ENCODE measurements at regions not wholly inside any gene's neighbourhood (a gene's known extent, or its start where the extent isn't known, plus 50 kb on each side); places are given as distances from the start of the nearest gene placed in this dataset.

DNA sequence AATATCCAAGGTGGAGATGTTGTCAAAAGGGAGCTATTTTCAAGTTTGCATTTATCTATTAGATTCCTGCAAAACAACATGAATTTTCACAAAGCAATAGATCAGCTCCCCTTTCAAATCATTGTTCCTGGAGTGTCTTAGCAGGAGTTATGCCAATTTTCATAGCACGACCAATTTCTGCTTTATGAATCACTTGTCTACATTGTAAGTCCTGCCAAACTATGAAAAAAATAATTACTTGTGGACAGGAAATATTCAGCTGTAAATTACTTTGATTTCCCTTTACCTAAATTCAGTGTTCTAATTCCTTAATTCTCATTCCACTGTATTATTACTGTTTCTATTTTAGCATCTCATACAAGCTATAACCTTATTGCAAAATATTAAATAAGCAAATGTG lies 1289.6 kb downstream of the NSUN3 start:
- DNase-seq = no peak
- no peak overlapping the region for H3K4me3 Mint-ChIP-seq (ENCODE audit: unreplicated experiment)
- peaks cover 6% of the 10 kb centered on the region for H3K4me1 Mint-ChIP-seq (ENCODE audit: low read depth, unreplicated experiment)
- TF ChIP-seq, protein P1, sequence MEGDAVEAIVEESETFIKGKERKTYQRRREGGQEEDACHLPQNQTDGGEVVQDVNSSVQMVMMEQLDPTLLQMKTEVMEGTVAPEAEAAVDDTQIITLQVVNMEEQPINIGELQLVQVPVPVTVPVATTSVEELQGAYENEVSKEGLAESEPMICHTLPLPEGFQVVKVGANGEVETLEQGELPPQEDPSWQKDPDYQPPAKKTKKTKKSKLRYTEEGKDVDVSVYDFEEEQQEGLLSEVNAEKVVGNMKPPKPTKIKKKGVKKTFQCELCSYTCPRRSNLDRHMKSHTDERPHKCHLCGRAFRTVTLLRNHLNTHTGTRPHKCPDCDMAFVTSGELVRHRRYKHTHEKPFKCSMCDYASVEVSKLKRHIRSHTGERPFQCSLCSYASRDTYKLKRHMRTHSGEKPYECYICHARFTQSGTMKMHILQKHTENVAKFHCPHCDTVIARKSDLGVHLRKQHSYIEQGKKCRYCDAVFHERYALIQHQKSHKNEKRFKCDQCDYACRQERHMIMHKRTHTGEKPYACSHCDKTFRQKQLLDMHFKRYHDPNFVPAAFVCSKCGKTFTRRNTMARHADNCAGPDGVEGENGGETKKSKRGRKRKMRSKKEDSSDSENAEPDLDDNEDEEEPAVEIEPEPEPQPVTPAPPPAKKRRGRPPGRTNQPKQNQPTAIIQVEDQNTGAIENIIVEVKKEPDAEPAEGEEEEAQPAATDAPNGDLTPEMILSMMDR (IDR thresholded peaks at IDR 0.05; ENCODE audit: partially characterized antibody, unreplicated experiment) = no peak
- peaks cover 2% of the 10 kb centered on the region for H3K27me3 Mint-ChIP-seq (ENCODE audit: unreplicated experiment)
- no peak overlapping the region for H3K27ac Mint-ChIP-seq (ENCODE audit: unreplicated experiment)
- no peaks in the 10 kb centered on the region for H3K36me3 Mint-ChIP-seq (ENCODE audit: unreplicated experiment)
- no peaks in the 10 kb centered on the region for H3K9me3 Mint-ChIP-seq (ENCODE audit: unreplicated experiment)

DNA sequence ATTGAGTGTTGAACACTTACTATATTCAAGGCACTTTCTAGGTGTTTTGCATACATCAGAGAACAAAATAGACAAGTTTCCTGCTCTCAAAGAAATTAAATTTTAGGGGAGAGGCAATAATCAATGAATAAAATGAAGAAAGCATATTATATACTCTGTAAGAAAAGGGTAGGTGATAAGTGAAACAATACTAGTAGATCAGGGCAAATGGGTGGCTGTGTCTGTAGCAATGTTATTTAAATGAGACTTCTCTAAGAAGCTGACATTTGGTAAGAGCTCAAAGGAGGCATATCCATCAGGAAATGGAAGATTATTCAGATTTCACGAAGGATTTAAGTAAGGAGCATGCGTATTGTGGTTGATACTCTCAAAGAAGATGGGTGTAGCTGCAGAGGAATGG lies 1291.6 kb downstream of the NSUN3 start:
- peaks cover 10% of the 10 kb centered on the region for H3K4me1 Mint-ChIP-seq (ENCODE audit: low read depth, unreplicated experiment)
- no peaks in the 10 kb centered on the region for H3K36me3 Mint-ChIP-seq (ENCODE audit: unreplicated experiment)
- H3K27me3 Mint-ChIP-seq (ENCODE audit: unreplicated experiment) = peaks cover 2% of the 10 kb centered on the region
- no peak for DNase-seq
- no peaks in the 10 kb centered on the region for H3K9me3 Mint-ChIP-seq (ENCODE audit: unreplicated experiment)
- TF ChIP-seq, protein P1 (IDR thresholded peaks at IDR 0.05; ENCODE audit: partially characterized antibody, unreplicated experiment) = no peak
- H3K27ac Mint-ChIP-seq (ENCODE audit: unreplicated experiment) = no peak overlapping the region
- H3K4me3 Mint-ChIP-seq (ENCODE audit: unreplicated experiment) = no peak overlapping the region

DNA sequence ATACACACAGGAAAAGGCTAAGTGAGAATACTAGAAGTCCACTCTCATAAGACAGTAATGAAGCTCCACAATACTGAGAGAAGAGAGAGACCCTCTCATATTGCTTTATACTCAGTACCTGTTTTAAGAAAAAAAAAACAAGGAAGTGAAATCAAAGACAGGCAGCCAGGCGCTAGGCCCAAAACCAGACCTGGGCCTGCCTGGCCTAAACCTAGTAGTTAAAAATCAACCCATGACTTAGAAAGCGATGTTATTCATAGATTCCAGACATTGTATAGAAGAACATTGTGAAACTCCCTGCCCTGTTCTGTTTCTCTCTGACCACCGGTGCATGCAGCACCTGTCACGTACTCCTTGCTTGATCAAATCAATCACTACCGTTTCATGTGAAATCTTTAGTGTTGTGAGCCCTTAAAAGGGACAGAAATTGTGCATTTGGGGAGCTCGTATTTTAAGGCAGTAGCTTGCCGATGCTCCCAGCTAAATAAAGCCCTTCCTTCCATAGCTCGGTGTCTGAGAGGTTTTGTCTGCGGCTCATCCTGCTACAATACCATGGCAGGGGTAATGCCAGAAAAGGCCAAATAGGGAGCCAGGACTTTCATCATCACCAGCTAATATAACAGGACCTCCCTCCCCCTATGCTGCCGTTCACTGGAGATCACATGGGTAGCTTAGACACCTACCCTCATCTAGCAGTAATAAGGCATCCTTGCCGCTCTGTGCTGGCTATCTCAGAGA lies 1294.1 kb downstream of the NSUN3 start:
- no peaks in the 10 kb centered on the region for H3K9me3 Mint-ChIP-seq (ENCODE audit: unreplicated experiment)
- H3K4me1 Mint-ChIP-seq (ENCODE audit: low read depth, unreplicated experiment) = peaks cover 11% of the 10 kb centered on the region
- H3K27ac Mint-ChIP-seq (ENCODE audit: unreplicated experiment) = peak overlapping the region; percentile 52
- no peak overlapping the region for H3K4me3 Mint-ChIP-seq (ENCODE audit: unreplicated experiment)
- no peaks in the 10 kb centered on the region for H3K36me3 Mint-ChIP-seq (ENCODE audit: unreplicated experiment)
- TF ChIP-seq, protein P1 (IDR thresholded peaks at IDR 0.05; ENCODE audit: partially characterized antibody, unreplicated experiment) = no peak
- DNase-seq = no peak
- H3K27me3 Mint-ChIP-seq (ENCODE audit: unreplicated experiment) = peaks cover 2% of the 10 kb centered on the region

DNA sequence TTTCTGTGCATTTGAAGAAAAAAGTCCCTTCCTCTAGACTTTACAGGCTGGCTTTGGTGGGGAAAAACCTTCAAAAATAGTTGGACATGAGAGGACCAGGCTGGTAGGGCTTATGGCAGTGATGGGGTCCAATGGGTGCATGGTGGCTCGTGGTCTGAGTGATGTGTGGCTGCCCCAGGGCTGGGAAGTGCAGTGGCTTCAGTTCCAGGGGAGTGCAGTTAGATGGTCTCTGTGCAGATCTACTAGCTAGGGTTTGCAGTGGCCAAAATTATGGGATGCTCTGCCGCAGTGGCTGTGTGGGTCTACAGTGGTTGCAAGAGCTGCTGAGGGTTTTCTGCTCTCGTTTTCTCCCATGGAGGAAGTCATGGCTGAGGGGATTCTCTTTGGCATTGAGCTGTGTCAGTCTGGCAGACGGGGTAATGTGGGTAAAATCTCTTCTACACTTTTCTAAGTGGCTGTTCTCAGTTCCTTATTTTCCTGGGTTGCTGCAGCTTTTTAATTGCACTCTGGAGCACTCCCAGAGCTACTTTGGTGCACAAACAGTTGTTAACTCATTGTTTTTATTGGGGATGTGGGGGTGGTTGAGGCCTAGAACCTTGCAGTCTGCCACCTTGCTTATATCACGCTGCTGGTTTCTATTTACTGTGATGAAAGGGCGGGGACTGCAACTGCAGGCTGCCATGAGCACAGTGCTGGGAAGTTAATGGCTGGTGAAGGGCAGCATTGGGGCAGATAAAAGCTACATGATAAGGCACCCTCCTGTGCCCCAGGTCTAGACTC lies 1324.6 kb downstream of the NSUN3 start:
- H3K4me3 Mint-ChIP-seq (ENCODE audit: unreplicated experiment) = no peak overlapping the region
- TF ChIP-seq, protein P1 (IDR thresholded peaks at IDR 0.05; ENCODE audit: partially characterized antibody, unreplicated experiment) = no peak
- H3K27me3 Mint-ChIP-seq (ENCODE audit: unreplicated experiment) = no peaks in the 10 kb centered on the region
- H3K36me3 Mint-ChIP-seq (ENCODE audit: unreplicated experiment) = no peaks in the 10 kb centered on the region
- peaks cover 2% of the 10 kb centered on the region for H3K4me1 Mint-ChIP-seq (ENCODE audit: low read depth, unreplicated experiment)
- H3K9me3 Mint-ChIP-seq (ENCODE audit: unreplicated experiment) = peaks cover 5% of the 10 kb centered on the region
- no peak for DNase-seq
- H3K27ac Mint-ChIP-seq (ENCODE audit: unreplicated experiment) = no peak overlapping the region

All from glutamatergic neuron (in vitro differentiated cells).